Activated CD4-positive, alpha-beta T cell treated with anti-CD3 and anti-CD28 coated beads for 36 hours (primary cell): ENCODE measurements at regions not wholly inside any gene's neighbourhood (a gene's known extent, or its start where the extent isn't known, plus 50 kb on each side); places are given as distances from the start of the nearest gene placed in this dataset.

Experiments used
- ATAC-seq: fragments of 200-7000 bp; cut with Tn5 transposase; one replicate; pipeline ENCODE4 v1.10.0; 2021; ENCODE audit warnings: mild to moderate bottlenecking, moderate library complexity
- CTCF ChIA-PET: fragments of 350-600 bp; sonication (Branson Sonifier 250); formaldehyde crosslinking; loops from one replicate; lab custom pipeline; 2021; ENCODE audit warnings: antibody characterized with exemption; lab: Charles Lee
- POLR2A ChIA-PET: fragments of 350-600 bp; sonication (Branson Sonifier 250); formaldehyde crosslinking; loops from one replicate; lab custom pipeline; 2021; ENCODE audit warnings: antibody characterized with exemption, inconsistent platforms; lab: Charles Lee
- DNase-seq: peaks from one replicate; pipeline ENCODE4 v3.0.0-alpha.2; 2020
- H3K27ac Mint-ChIP-seq: one replicate; pipeline ENCODE4 v1.8.0; 2021; ENCODE audit warnings: mixed read lengths
- H3K27me3 Mint-ChIP-seq: one replicate; pipeline ENCODE4 v1.8.0; 2021; ENCODE audit warnings: mixed read lengths
- H3K36me3 Mint-ChIP-seq: one replicate; pipeline ENCODE4 v1.8.0; 2021; ENCODE audit warnings: low read depth, mixed read lengths
- H3K4me1 Mint-ChIP-seq: one replicate; pipeline ENCODE4 v1.8.0; 2021; ENCODE audit warnings: mixed read lengths
- H3K4me3 Mint-ChIP-seq: one replicate; pipeline ENCODE4 v1.8.0; 2021; ENCODE audit warnings: mild to moderate bottlenecking, moderate library complexity, mixed read lengths
- H3K9me3 Mint-ChIP-seq: one replicate; pipeline ENCODE4 v1.8.0; 2021; ENCODE audit warnings: low read depth, mixed read lengths
- intact Hi-C, 2 experiments: fragments of 100-400 bp; cut with DNase I in 1 of 2; cut with micrococcal nuclease in 1 of 2; formaldehyde crosslinking; loops; one replicate each; pipeline versions ENCODE4 v1.14.2 to v1.15.1; 2022 to 2024; cut with DNase I, micrococcal nuclease

GRCh38 chr9:107907715-107908114 lies 418.1 kb upstream of the KLF4 start:
- H3K4me1 Mint-ChIP-seq = no peaks in the 10 kb centered on the region
- ATAC-seq (no peak), DNase-seq (no peak)
- ChIA-PET POLR2A (no interaction called here), CTCF (no interaction called here)
- intact Hi-C loops = no loop called here
- peaks cover 5% of the 10 kb centered on the region for H3K9me3 Mint-ChIP-seq
- no peak overlapping the region for H3K27ac Mint-ChIP-seq
- H3K27me3 Mint-ChIP-seq = no peaks in the 10 kb centered on the region
- no peaks in the 10 kb centered on the region for H3K36me3 Mint-ChIP-seq
- no peak overlapping the region for H3K4me3 Mint-ChIP-seq

DNA sequence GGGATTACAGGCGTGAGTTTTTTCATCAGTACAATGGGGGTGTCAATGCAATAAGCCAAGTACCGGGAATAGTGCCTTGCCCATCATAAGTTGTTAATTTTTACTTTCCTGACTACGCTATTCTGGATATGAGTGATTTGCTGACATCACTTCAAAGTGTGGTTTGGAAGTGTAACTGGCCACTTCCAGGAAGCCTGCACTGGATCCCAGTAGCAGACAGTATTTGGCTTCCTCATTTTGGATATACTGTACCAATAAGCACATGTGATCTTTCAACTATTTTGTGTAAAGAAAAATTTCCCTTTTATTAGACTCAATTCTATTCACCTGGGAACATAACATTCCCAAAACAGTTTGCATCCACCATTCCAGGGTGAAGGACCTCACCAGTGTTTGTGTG lies 417.7 kb upstream of the KLF4 start:
- Mint-ChIP-seq H3K36me3 (no peaks in the 10 kb centered on the region), H3K27ac (no peak overlapping the region), H3K4me1 (no peaks in the 10 kb centered on the region), H3K4me3 (no peak overlapping the region), H3K27me3 (no peaks in the 10 kb centered on the region), H3K9me3 (peaks cover 2% of the 10 kb centered on the region)
- CTCF ChIA-PET = no interaction called here
- intact Hi-C loops = no loop called here
- POLR2A ChIA-PET = no interaction called here
- ATAC-seq = no peak
- DNase-seq = no peak

- H3K27ac Mint-ChIP-seq = no peak overlapping the region
- DNase-seq = no peak
- no peaks in the 10 kb centered on the region for H3K27me3 Mint-ChIP-seq
- ChIA-PET POLR2A (no interaction called here), CTCF (no interaction called here)
- H3K9me3 Mint-ChIP-seq = peaks cover 2% of the 10 kb centered on the region
- H3K36me3 Mint-ChIP-seq = no peaks in the 10 kb centered on the region
- H3K4me3 Mint-ChIP-seq = no peak overlapping the region
- intact Hi-C loops = no loop called here
- no peaks in the 10 kb centered on the region for H3K4me1 Mint-ChIP-seq
- no peak for ATAC-seq
Observed at GRCh38 chr9:107906074-107906473, 416.5 kb upstream of the KLF4 start.

GRCh38 chr9:107905308-107906020 lies 415.9 kb upstream of the KLF4 start:
- ATAC-seq = no peak
- Mint-ChIP-seq H3K36me3 (no peaks in the 10 kb centered on the region), H3K4me3 (no peak overlapping the region), H3K27ac (no peak overlapping the region), H3K27me3 (no peaks in the 10 kb centered on the region), H3K4me1 (no peaks in the 10 kb centered on the region), H3K9me3 (peaks cover 2% of the 10 kb centered on the region)
- no peak for DNase-seq
- intact Hi-C loops = no loop called here
- POLR2A ChIA-PET = no interaction called here
- CTCF ChIA-PET = no interaction called here

GRCh38 chr9:107899961-107900330 lies 410.4 kb upstream of the KLF4 start:
- DNase-seq (no peak), ATAC-seq (no peak)
- ChIA-PET CTCF (no interaction called here), POLR2A (no interaction called here)
- H3K27me3 Mint-ChIP-seq = no peaks in the 10 kb centered on the region
- H3K27ac Mint-ChIP-seq = no peak overlapping the region
- H3K4me3 Mint-ChIP-seq = no peak overlapping the region
- intact Hi-C loops = no loop called here
- no peaks in the 10 kb centered on the region for H3K9me3 Mint-ChIP-seq
- H3K36me3 Mint-ChIP-seq = no peaks in the 10 kb centered on the region
- H3K4me1 Mint-ChIP-seq = no peaks in the 10 kb centered on the region

DNA sequence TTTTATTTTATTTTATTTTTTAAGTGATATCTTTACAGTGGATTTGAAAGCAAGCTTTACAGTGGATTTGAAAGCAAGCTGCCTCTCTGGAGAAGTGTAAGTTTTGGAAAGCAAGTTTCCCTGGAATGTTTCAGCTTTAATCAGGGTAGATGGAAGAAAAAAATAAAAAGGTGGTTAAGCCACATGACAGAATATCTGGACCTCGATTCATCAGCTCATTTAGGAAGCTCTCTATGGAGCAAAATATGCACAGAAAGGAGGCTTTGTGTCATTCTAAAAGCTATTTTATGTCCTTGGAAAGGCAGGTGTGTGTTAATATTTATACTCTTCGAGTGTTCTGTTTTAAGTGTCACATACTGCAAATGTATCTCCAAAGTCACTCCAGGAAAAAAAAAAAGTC lies 409.2 kb upstream of the KLF4 start:
- Mint-ChIP-seq H3K4me3 (no peak overlapping the region), H3K27me3 (no peaks in the 10 kb centered on the region), H3K9me3 (no peaks in the 10 kb centered on the region), H3K27ac (no peak overlapping the region), H3K36me3 (no peaks in the 10 kb centered on the region), H3K4me1 (no peaks in the 10 kb centered on the region)
- CTCF ChIA-PET = no interaction called here
- no peak for ATAC-seq
- intact Hi-C loops = no loop called here
- POLR2A ChIA-PET = no interaction called here
- DNase-seq = no peak

- no peak for ATAC-seq
- H3K9me3 Mint-ChIP-seq = peaks cover 5% of the 10 kb centered on the region
- no peak for DNase-seq
- no peak overlapping the region for H3K27ac Mint-ChIP-seq
- ChIA-PET POLR2A (no interaction called here), CTCF (no interaction called here)
- H3K27me3 Mint-ChIP-seq = no peaks in the 10 kb centered on the region
- intact Hi-C loops = no loop called here
- H3K36me3 Mint-ChIP-seq = no peaks in the 10 kb centered on the region
- no peaks in the 10 kb centered on the region for H3K4me1 Mint-ChIP-seq
- no peak overlapping the region for H3K4me3 Mint-ChIP-seq
Observed at GRCh38 chr9:107896544-107896943, 407.0 kb upstream of the KLF4 start.

- ChIA-PET CTCF (no interaction called here), POLR2A (no interaction called here)
- no peak overlapping the region for H3K4me3 Mint-ChIP-seq
- no peaks in the 10 kb centered on the region for H3K27me3 Mint-ChIP-seq
- intact Hi-C loops = no loop called here
- DNase-seq (no peak), ATAC-seq (no peak)
- no peak overlapping the region for H3K27ac Mint-ChIP-seq
- no peaks in the 10 kb centered on the region for H3K4me1 Mint-ChIP-seq
- H3K9me3 Mint-ChIP-seq = peaks cover 7% of the 10 kb centered on the region
- no peaks in the 10 kb centered on the region for H3K36me3 Mint-ChIP-seq
Observed at GRCh38 chr9:107895501-107896001, 406.0 kb upstream of the KLF4 start.

DNA sequence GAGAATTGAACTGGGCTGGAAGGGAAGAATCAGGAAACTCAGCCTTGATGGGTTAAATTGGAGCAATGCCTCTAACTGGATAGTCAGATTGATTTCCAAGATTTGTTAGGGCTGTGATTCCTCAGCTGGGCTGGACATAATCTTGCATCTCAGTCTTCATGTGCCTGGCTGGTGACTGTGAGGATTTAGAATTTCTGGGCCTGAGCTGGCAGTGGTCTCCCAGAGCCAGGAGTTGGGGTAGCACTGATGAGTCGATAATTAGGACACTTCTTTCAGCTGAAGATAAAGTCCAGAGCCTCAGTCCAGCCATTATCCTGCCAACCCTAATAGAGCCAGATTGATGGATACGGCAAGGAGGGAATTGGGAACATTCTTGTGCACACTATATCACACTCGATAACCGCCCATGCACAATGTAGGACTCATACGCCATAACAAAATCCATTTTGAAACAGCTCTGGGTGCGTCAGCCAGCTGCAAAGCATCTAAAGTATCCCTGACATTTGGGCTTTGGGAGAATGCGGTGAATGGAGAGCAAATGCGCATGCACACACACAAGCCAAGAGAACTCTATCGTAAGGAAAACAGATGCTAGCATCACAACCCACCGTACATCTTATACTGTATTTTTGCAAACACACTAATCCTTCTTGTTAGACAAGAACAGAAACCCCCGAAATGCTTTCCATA lies 405.1 kb upstream of the KLF4 start:
- no peaks in the 10 kb centered on the region for H3K27me3 Mint-ChIP-seq
- H3K4me3 Mint-ChIP-seq = no peak overlapping the region
- DNase-seq = no peak
- intact Hi-C loops = no loop called here
- no peak overlapping the region for H3K27ac Mint-ChIP-seq
- ChIA-PET POLR2A (no interaction called here), CTCF (no interaction called here)
- H3K4me1 Mint-ChIP-seq = no peaks in the 10 kb centered on the region
- ATAC-seq = no peak
- H3K9me3 Mint-ChIP-seq = peaks cover 7% of the 10 kb centered on the region
- no peaks in the 10 kb centered on the region for H3K36me3 Mint-ChIP-seq

DNA sequence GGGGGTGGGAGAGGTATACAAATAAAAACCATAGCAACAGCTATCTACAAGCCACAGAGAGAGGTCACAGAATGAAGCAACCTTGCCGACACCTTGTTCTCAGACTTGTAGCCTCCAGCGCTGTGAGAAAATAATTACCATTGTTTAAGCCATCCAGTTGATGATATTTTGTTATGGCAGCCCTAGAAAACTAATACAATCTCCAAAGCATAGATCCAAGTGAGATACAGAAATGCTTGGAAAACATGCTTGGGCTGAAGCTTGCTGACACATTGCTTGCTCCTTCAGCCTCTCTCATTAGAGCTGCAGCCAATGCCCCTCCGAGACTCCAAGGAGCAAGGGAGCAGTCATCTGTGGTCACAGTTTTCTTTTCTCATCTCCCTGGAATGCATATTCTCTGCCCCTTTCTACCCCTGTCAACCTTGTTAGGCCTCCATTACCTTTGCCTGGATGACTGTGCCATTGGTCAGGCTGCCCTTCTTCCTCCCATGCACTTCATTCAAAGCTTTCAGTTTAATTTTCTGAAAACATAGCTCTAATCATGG lies 401.4 kb upstream of the KLF4 start:
- no peak overlapping the region for H3K4me3 Mint-ChIP-seq
- ChIA-PET POLR2A (no interaction called here), CTCF (no interaction called here)
- no peaks in the 10 kb centered on the region for H3K36me3 Mint-ChIP-seq
- ATAC-seq (no peak), DNase-seq (no peak)
- intact Hi-C loops = no loop called here
- no peaks in the 10 kb centered on the region for H3K4me1 Mint-ChIP-seq
- peaks cover 7% of the 10 kb centered on the region for H3K9me3 Mint-ChIP-seq
- H3K27me3 Mint-ChIP-seq = no peaks in the 10 kb centered on the region
- H3K27ac Mint-ChIP-seq = no peak overlapping the region

- CTCF ChIA-PET = no interaction called here
- POLR2A ChIA-PET = no interaction called here
- DNase-seq (no peak), ATAC-seq (no peak)
- H3K4me1 Mint-ChIP-seq = no peaks in the 10 kb centered on the region
- peaks cover 7% of the 10 kb centered on the region for H3K9me3 Mint-ChIP-seq
- intact Hi-C loops = no loop called here
- no peak overlapping the region for H3K4me3 Mint-ChIP-seq
- no peak overlapping the region for H3K27ac Mint-ChIP-seq
- H3K36me3 Mint-ChIP-seq = no peaks in the 10 kb centered on the region
- no peaks in the 10 kb centered on the region for H3K27me3 Mint-ChIP-seq
Observed at GRCh38 chr9:107888773-107889227, 399.2 kb upstream of the KLF4 start.

- no peaks in the 10 kb centered on the region for H3K36me3 Mint-ChIP-seq
- ChIA-PET POLR2A (no interaction called here), CTCF (no interaction called here)
- H3K27me3 Mint-ChIP-seq = no peaks in the 10 kb centered on the region
- peaks cover 3% of the 10 kb centered on the region for H3K9me3 Mint-ChIP-seq
- no peak overlapping the region for H3K4me3 Mint-ChIP-seq
- DNase-seq (no peak), ATAC-seq (no peak)
- H3K4me1 Mint-ChIP-seq = no peaks in the 10 kb centered on the region
- H3K27ac Mint-ChIP-seq = no peak overlapping the region
- intact Hi-C loops = no loop called here
Observed at GRCh38 chr9:107886826-107887225, 397.3 kb upstream of the KLF4 start.
